DND-41 (cell line): ENCODE measurements at regions not wholly inside any gene's neighbourhood (a gene's known extent, or its start where the extent isn't known, plus 50 kb on each side); places are given as distances from the start of the nearest gene placed in this dataset.

Experiments used
- ATAC-seq: fragments of 200-7000 bp; cut with Tn5 transposase; 3 replicates; pipeline ENCODE4 v1.9.1; 2021; ENCODE audit warnings: low read depth; ENCODE audit not compliant: insufficient read depth
- DNase-seq: peaks from one replicate; pipeline ENCODE4 v3.0.0-alpha.2; 2020
- H2AFZ ChIP-seq: 2 replicates; pipeline ENCODE4 v1.6.0; 2012; ENCODE audit warnings: low read depth, low read length
- H3K27ac ChIP-seq: 2 replicates; pipeline ENCODE4 v1.5.1; 2012; ENCODE audit warnings: low read length, inconsistent platforms
- H3K27me3 ChIP-seq: fragments of 200-600 bp; sonication (generic); 2 replicates; pipeline ENCODE4 v1.6.0; 2012; ENCODE audit warnings: low read length, mild to moderate bottlenecking, inconsistent platforms; ENCODE audit not compliant: insufficient read depth, poor library complexity
- H3K36me3 ChIP-seq: 2 replicates; pipeline ENCODE4 v1.5.1; 2012; ENCODE audit warnings: low read length, inconsistent platforms; ENCODE audit not compliant: insufficient read depth
- H3K4me1 ChIP-seq: 2 replicates; pipeline ENCODE4 v1.5.1; 2012; ENCODE audit warnings: mild to moderate bottlenecking, low read length; ENCODE audit not compliant: insufficient read depth
- H3K4me2 ChIP-seq: 2 replicates; pipeline ENCODE4 v1.6.0; 2012; ENCODE audit warnings: mild to moderate bottlenecking, moderate library complexity, low read length, inconsistent platforms; ENCODE audit not compliant: insufficient read depth
- H3K4me3 ChIP-seq, 2 experiments: fragments of 200-600 bp in 1 of 2; shearing (Covaris generic) in 1 of 2; 2 replicates each; pipeline ENCODE4 v1.5.1; 2012 to 2016; ENCODE audit warnings: inconsistent platforms in 2 of 2, low read length in 2 of 2, mild to moderate bottlenecking in 2 of 2, low read depth in 1 of 2, moderate library complexity in 1 of 2
- H3K79me2 ChIP-seq: 2 replicates; pipeline ENCODE4 v1.6.0; 2012; ENCODE audit warnings: low read length, inconsistent platforms; ENCODE audit not compliant: insufficient read depth
- H3K9ac ChIP-seq: 2 replicates; pipeline ENCODE4 v1.6.0; 2012; ENCODE audit warnings: low read depth, mild to moderate bottlenecking, inconsistent platforms, low read length, moderate library complexity
- H3K9me3 ChIP-seq: 2 replicates; pipeline ENCODE4 v1.5.1; 2012; ENCODE audit warnings: low read length, moderate library complexity, mild to moderate bottlenecking, inconsistent platforms; ENCODE audit not compliant: insufficient read depth, severe bottlenecking
- H4K20me1 ChIP-seq: 2 replicates; pipeline ENCODE4 v1.6.0; 2012; ENCODE audit warnings: low read length; ENCODE audit not compliant: insufficient read depth
- EZH2 ChIP-seq: IDR thresholded peaks from 3 replicates; pipeline ENCODE4 v1.6.1; 2012; ENCODE audit warnings: borderline replicate concordance, low read depth, mild to moderate bottlenecking, moderate library complexity, low read length, inconsistent platforms; ENCODE audit not compliant: severe bottlenecking
- TF ChIP-seq, protein P1 (sequence below): IDR thresholded peaks from 2 replicates; pipeline ENCODE4 v1.5.1; 2012; ENCODE audit warnings: borderline replicate concordance, low read length, moderate library complexity, mild to moderate bottlenecking; ENCODE audit not compliant: poor library complexity, severe bottlenecking; ENCODE audit errors: extremely low read depth

DNA sequence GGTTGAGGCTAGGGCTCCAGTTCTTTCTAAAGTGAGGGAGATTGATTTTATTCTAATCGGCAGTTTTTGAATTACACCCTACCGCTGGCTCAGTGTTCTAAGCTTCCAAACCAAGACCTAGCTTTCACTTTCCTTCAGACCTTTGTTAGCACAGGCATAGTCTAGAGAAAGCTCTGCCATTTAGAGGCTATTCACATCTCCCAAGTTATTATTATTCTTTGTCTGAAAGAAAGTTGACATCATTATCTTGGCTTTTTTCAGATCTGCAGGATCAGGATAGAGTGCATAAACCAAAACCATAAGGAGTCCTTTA lies 276.8 kb downstream of the ASXL3 start:
- TF ChIP-seq, protein P1, sequence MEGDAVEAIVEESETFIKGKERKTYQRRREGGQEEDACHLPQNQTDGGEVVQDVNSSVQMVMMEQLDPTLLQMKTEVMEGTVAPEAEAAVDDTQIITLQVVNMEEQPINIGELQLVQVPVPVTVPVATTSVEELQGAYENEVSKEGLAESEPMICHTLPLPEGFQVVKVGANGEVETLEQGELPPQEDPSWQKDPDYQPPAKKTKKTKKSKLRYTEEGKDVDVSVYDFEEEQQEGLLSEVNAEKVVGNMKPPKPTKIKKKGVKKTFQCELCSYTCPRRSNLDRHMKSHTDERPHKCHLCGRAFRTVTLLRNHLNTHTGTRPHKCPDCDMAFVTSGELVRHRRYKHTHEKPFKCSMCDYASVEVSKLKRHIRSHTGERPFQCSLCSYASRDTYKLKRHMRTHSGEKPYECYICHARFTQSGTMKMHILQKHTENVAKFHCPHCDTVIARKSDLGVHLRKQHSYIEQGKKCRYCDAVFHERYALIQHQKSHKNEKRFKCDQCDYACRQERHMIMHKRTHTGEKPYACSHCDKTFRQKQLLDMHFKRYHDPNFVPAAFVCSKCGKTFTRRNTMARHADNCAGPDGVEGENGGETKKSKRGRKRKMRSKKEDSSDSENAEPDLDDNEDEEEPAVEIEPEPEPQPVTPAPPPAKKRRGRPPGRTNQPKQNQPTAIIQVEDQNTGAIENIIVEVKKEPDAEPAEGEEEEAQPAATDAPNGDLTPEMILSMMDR = no peak
- TF ChIP-seq EZH2 = no peak
- Histone ChIP-seq H3K36me3 (no peaks in the 10 kb centered on the region), H3K79me2 (no peaks in the 10 kb centered on the region), H4K20me1 (no peaks in the 10 kb centered on the region), H2AFZ (no peak overlapping the region), H3K9me3 (no peaks in the 10 kb centered on the region), H3K4me3 (no peak overlapping the region), H3K4me1 (no peaks in the 10 kb centered on the region), H3K9ac (no peak overlapping the region), H3K27me3 (no peaks in the 10 kb centered on the region), H3K4me2 (no peak overlapping the region), H3K27ac (no peak overlapping the region)
- no peak for DNase-seq
- ATAC-seq = no peak

DNA sequence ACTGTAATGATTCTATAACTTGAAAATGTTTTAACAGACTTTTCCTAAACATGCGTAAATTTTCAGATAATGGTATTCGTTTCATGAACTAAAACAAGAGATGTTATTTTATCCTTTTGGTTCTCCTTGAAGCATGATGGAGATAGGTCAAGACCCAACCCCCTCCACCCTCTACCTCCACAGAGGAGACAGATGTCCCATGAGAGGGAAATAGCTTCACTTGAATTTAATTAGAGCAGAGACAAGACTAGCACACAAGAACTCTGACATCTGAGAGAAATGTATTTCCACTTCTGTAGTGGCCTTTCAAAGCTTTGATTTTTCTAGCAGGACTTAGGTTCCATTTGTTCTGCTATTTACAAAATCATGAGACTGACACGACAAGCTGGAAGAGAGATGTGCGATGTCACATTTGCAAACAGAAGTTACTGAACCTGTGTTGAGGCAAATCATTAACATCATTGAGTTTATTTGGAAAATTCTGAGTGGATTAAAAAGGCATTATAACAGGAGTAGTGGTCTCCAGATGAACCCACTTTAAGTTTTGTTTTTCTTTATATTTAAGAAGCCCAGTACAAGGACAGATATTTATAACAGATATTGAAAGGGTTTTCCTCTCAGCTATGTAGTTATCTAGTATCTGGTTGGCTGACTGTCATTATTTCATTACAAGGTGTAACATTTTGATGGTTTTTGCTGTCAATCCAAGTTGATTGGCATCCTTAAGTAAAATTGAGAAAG lies 276.2 kb downstream of the ASXL3 start:
- Histone ChIP-seq H4K20me1 (no peaks in the 10 kb centered on the region), H3K27me3 (no peaks in the 10 kb centered on the region), H3K27ac (no peak overlapping the region), H3K36me3 (no peaks in the 10 kb centered on the region), H3K9me3 (no peaks in the 10 kb centered on the region), H3K4me2 (no peak overlapping the region), H3K4me3 (no peak overlapping the region), H3K9ac (no peak overlapping the region), H3K4me1 (no peaks in the 10 kb centered on the region), H3K79me2 (no peaks in the 10 kb centered on the region), H2AFZ (no peak overlapping the region)
- no peak for ATAC-seq
- DNase-seq = no peak
- TF ChIP-seq, protein P1 = no peak
- no peak for TF ChIP-seq EZH2

DNA sequence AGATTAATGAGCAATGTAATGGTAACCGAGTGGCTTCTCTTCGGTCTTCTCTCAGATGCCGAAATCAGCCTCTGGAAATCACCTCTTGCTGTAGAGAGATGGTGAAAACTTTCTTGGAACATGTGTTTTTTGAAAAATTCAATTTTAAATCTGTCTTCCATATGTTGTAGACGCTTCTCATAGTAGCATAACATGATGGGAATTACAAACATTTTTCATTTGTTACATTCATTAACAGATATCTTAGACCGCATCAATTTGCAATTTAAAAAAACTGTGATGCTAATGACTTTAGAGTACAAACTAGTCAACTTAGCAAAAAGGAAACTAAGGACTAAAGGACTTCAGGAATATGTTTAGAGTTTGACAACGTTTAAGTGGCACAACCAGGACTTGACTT lies 275.2 kb downstream of the ASXL3 start:
- Histone ChIP-seq H3K9me3 (no peaks in the 10 kb centered on the region), H3K9ac (no peak overlapping the region), H3K79me2 (no peaks in the 10 kb centered on the region), H3K27ac (no peak overlapping the region), H3K36me3 (no peaks in the 10 kb centered on the region), H3K4me2 (no peak overlapping the region), H2AFZ (no peak overlapping the region), H4K20me1 (no peaks in the 10 kb centered on the region), H3K27me3 (no peaks in the 10 kb centered on the region), H3K4me3 (no peak overlapping the region), H3K4me1 (no peaks in the 10 kb centered on the region)
- no peak for TF ChIP-seq EZH2
- TF ChIP-seq, protein P1 = no peak
- ATAC-seq = no peak
- no peak for DNase-seq

DNA sequence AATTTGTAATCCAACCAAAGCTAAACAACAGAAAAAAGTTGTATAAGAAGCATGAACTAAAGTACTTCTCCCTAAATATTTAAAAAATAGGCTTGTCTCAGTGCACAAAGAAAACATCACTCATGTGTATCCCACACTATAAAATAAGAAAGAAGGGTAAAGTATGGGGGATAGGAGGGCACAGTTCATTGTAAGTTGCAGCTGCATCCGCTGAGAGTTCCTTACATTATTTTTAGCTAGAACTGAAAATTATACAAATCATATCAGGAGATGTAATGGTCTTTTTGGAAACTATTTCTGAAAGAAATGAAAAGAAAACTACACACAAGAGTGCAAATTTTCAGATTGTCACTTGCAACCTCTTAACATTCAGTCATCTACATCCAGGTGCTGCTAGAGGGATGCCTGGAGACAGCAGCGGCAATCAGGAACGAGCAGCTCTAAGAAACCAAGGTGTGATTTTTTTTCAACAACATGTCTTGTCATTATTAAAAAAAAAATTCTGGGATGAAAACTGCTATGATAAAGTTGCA lies 273.6 kb downstream of the ASXL3 start:
- no peak for TF ChIP-seq EZH2
- TF ChIP-seq, protein P1 = no peak
- H3K79me2 ChIP-seq = no peaks in the 10 kb centered on the region
- no peak overlapping the region for H3K27ac ChIP-seq
- H3K27me3 ChIP-seq = no peaks in the 10 kb centered on the region
- H3K36me3 ChIP-seq = no peaks in the 10 kb centered on the region
- no peak overlapping the region for H3K4me2 ChIP-seq
- DNase-seq (no peak), ATAC-seq (no peak)
- no peak overlapping the region for H3K9ac ChIP-seq
- no peak overlapping the region for H3K4me3 ChIP-seq
- H3K4me1 ChIP-seq = no peaks in the 10 kb centered on the region
- H4K20me1 ChIP-seq = no peaks in the 10 kb centered on the region
- H3K9me3 ChIP-seq = no peaks in the 10 kb centered on the region
- no peak overlapping the region for H2AFZ ChIP-seq
